ENCODE measurements at regions not wholly inside any gene's neighbourhood (a gene's known extent, or its start where the extent isn't known, plus 50 kb on each side); places are given as distances from the start of the nearest gene placed in this dataset.

- TF ChIP-seq ZNF565 (CRISPR knock-in tag; conservative IDR thresholded peaks at IDR 0.05; ENCODE audit: low read depth): no peak
- no peak for TF ChIP-seq TCF4 (CRISPR knock-in tag; IDR thresholded peaks at IDR 0.05; ENCODE audit: borderline replicate concordance)
- TF ChIP-seq RARB (CRISPR knock-in tag; IDR thresholded peaks at IDR 0.05): no peak
- no peak for TF ChIP-seq ZC3H10 (CRISPR knock-in tag; IDR thresholded peaks at IDR 0.05)
- TF ChIP-seq ZFP30 (CRISPR knock-in tag; IDR thresholded peaks at IDR 0.05): no peak
- no peak for TF ChIP-seq ESRRG (CRISPR knock-in tag; IDR thresholded peaks at IDR 0.05)
- TF ChIP-seq, protein P1, sequence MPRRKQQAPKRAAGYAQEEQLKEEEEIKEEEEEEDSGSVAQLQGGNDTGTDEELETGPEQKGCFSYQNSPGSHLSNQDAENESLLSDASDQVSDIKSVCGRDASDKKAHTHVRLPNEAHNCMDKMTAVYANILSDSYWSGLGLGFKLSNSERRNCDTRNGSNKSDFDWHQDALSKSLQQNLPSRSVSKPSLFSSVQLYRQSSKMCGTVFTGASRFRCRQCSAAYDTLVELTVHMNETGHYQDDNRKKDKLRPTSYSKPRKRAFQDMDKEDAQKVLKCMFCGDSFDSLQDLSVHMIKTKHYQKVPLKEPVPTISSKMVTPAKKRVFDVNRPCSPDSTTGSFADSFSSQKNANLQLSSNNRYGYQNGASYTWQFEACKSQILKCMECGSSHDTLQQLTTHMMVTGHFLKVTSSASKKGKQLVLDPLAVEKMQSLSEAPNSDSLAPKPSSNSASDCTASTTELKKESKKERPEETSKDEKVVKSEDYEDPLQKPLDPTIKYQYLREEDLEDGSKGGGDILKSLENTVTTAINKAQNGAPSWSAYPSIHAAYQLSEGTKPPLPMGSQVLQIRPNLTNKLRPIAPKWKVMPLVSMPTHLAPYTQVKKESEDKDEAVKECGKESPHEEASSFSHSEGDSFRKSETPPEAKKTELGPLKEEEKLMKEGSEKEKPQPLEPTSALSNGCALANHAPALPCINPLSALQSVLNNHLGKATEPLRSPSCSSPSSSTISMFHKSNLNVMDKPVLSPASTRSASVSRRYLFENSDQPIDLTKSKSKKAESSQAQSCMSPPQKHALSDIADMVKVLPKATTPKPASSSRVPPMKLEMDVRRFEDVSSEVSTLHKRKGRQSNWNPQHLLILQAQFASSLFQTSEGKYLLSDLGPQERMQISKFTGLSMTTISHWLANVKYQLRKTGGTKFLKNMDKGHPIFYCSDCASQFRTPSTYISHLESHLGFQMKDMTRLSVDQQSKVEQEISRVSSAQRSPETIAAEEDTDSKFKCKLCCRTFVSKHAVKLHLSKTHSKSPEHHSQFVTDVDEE (CRISPR knock-in tag; IDR thresholded peaks at IDR 0.05): no peak
- TF ChIP-seq CSDC2 (CRISPR knock-in tag; IDR thresholded peaks at IDR 0.05): no peak
- TF ChIP-seq TOX (CRISPR knock-in tag; IDR thresholded peaks at IDR 0.05; ENCODE audit: borderline replicate concordance): no peak
- TF ChIP-seq BACH2 (CRISPR knock-in tag; IDR thresholded peaks at IDR 0.05; ENCODE audit: borderline replicate concordance): no peak
- no peak for TF ChIP-seq ZNF8 (CRISPR knock-in tag; IDR thresholded peaks at IDR 0.05)
- no peak for TF ChIP-seq PPARA (CRISPR knock-in tag; IDR thresholded peaks at IDR 0.05; ENCODE audit: borderline replicate concordance)
- TF ChIP-seq POU6F1 (CRISPR knock-in tag; IDR thresholded peaks at IDR 0.05; ENCODE audit: borderline replicate concordance, low read depth): no peak
- TF ChIP-seq ZFP3 (CRISPR knock-in tag; IDR thresholded peaks at IDR 0.05): no peak
- no peak for TF ChIP-seq SNAI2 (CRISPR knock-in tag; IDR thresholded peaks at IDR 0.05)
- no peak for ATAC-seq
Observed at GRCh38 chr20:48069596-48069995, 284.3 kb upstream of the SULF2 start.

- TF ChIP-seq SNAI2 (CRISPR knock-in tag; IDR thresholded peaks at IDR 0.05): no peak
- no peak for TF ChIP-seq CSDC2 (CRISPR knock-in tag; IDR thresholded peaks at IDR 0.05)
- TF ChIP-seq TCF4 (CRISPR knock-in tag; IDR thresholded peaks at IDR 0.05; ENCODE audit: borderline replicate concordance): no peak
- TF ChIP-seq, protein P1 (CRISPR knock-in tag; IDR thresholded peaks at IDR 0.05): no peak
- no peak for TF ChIP-seq BACH2 (CRISPR knock-in tag; IDR thresholded peaks at IDR 0.05; ENCODE audit: borderline replicate concordance)
- TF ChIP-seq ARNTL (CRISPR knock-in tag; IDR thresholded peaks at IDR 0.05; ENCODE audit: borderline replicate concordance, low read depth): no peak
- TF ChIP-seq ZFP3 (CRISPR knock-in tag; IDR thresholded peaks at IDR 0.05): no peak
- no peak for TF ChIP-seq TOX (CRISPR knock-in tag; IDR thresholded peaks at IDR 0.05; ENCODE audit: borderline replicate concordance)
- TF ChIP-seq PPARA (CRISPR knock-in tag; IDR thresholded peaks at IDR 0.05; ENCODE audit: borderline replicate concordance): no peak
- ATAC-seq: no peak
Observed at GRCh38 chr20:48066851-48067250, 281.6 kb upstream of the SULF2 start.

DNA sequence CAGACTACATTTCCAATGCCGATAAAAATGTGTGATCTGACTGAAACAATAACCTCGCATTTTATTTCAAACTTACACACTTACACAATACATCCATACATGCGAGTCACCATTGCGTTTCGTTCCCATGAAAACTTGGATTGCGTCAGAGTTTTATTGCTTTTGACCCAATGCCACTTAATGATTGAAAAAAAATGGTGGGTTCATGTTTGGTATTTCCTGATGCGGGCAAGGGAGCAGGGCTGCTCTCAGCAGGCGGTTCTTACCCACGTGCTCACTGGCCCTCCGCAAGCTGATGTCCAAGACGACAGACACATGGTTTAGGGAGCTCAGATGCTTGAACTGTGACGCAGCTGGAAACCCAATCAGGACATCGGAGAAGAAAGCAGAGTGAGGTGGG, 281.0 kb upstream of the SULF2 start:
- no peak for ATAC-seq
- TF ChIP-seq ZNF8 (CRISPR knock-in tag; IDR thresholded peaks at IDR 0.05) (no peak), PPARA (CRISPR knock-in tag; IDR thresholded peaks at IDR 0.05; ENCODE audit: borderline replicate concordance) (no peak), OSR1 (CRISPR knock-in tag; IDR thresholded peaks at IDR 0.05) (no peak)
- TF ChIP-seq, protein P1 (CRISPR knock-in tag; IDR thresholded peaks at IDR 0.05): no peak

- no peak for ATAC-seq
- TF ChIP-seq, protein P1 (CRISPR knock-in tag; IDR thresholded peaks at IDR 0.05): no peak
- TF ChIP-seq BACH2 (CRISPR knock-in tag; IDR thresholded peaks at IDR 0.05; ENCODE audit: borderline replicate concordance) (no peak), ZC3H10 (CRISPR knock-in tag; IDR thresholded peaks at IDR 0.05) (no peak), ZNF565 (CRISPR knock-in tag; conservative IDR thresholded peaks at IDR 0.05; ENCODE audit: low read depth) (no peak), SNAI2 (CRISPR knock-in tag; IDR thresholded peaks at IDR 0.05) (no peak), ISL1 (CRISPR knock-in tag; IDR thresholded peaks at IDR 0.05) (no peak), CREB5 (CRISPR knock-in tag; IDR thresholded peaks at IDR 0.05; ENCODE audit: low read depth) (no peak), PPARA (CRISPR knock-in tag; IDR thresholded peaks at IDR 0.05; ENCODE audit: borderline replicate concordance) (no peak)
Observed at GRCh38 chr20:48065833-48066232, 280.6 kb upstream of the SULF2 start.

Data from SK-N-SH treated with all-trans-retinoic acid at 6 μM for 48 hours (cell line).